Caco-2 (cell line): ENCODE measurements at regions not wholly inside any gene's neighbourhood (a gene's known extent, or its start where the extent isn't known, plus 50 kb on each side); places are given as distances from the start of the nearest gene placed in this dataset.

Experiments
- BruUV-seq: library from RNA; stranded (reverse); fragments of 400-500 nt; replicated peaks from 2 replicates; lab custom pipeline; 2021; lab: Mats Ljungman, UMichigan
- CTCF ChIA-PET: fragments of 300-600 bp; sonication (Branson Sonifier 250); formaldehyde crosslinking; loops from one replicate; lab custom pipeline; 2022; ENCODE audit warnings: antibody characterized with exemption; lab: Charles Lee
- POLR2A ChIA-PET: fragments of 300-600 bp; sonication (Branson Sonifier 250); formaldehyde crosslinking; loops from one replicate; lab custom pipeline; 2022; ENCODE audit warnings: antibody characterized with exemption; lab: Charles Lee
- DNase-seq, 2 experiments: peaks; one replicate each; pipeline versions ENCODE4 v3.0.0 to v3.0.0-alpha.2; 2020 to 2022
- H3K27me3 ChIP-seq: replicated peaks from 2 replicates; pipeline ENCODE4 v1.6.0; 2011; ENCODE audit warnings: low read length; ENCODE audit not compliant: control insufficient read depth, insufficient read depth
- H3K36me3 ChIP-seq: 2 replicates; pipeline ENCODE4 v1.5.1; 2011; ENCODE audit warnings: low read length; ENCODE audit not compliant: control insufficient read depth, insufficient read depth
- H3K4me1 ChIP-seq: fragments of 250-450 bp; sonication (Bioruptor Pico); 2 replicates; pipeline ENCODE4 v1.5.1; 2020; ENCODE audit warnings: mild to moderate bottlenecking
- H3K4me3 ChIP-seq: 2 replicates; pipeline ENCODE4 v1.5.1; 2011; ENCODE audit warnings: low read depth, mild to moderate bottlenecking, control low read depth, low read length
- H3K9me3 ChIP-seq: fragments of 250-450 bp; sonication (Bioruptor Pico); 2 replicates; pipeline ENCODE4 v1.5.1; 2020; ENCODE audit warnings: mild to moderate bottlenecking, moderate library complexity
- H3K27ac Mint-ChIP-seq: one replicate; pipeline ENCODE4 v1.8.0; 2022; ENCODE audit warnings: mixed read lengths; ENCODE audit not compliant: unreplicated experiment
- H3K27me3 Mint-ChIP-seq: one replicate; pipeline ENCODE4 v1.8.0; 2022; ENCODE audit warnings: mixed read lengths; ENCODE audit not compliant: insufficient read depth, unreplicated experiment
- H3K36me3 Mint-ChIP-seq: one replicate; pipeline ENCODE4 v1.8.0; 2022; ENCODE audit warnings: mild to moderate bottlenecking, mixed read lengths; ENCODE audit not compliant: insufficient read depth, unreplicated experiment
- H3K4me1 Mint-ChIP-seq: one replicate; pipeline ENCODE4 v1.8.0; 2022; ENCODE audit warnings: low read depth, mixed read lengths; ENCODE audit not compliant: unreplicated experiment
- H3K4me3 Mint-ChIP-seq: one replicate; pipeline ENCODE4 v1.8.0; 2022; ENCODE audit warnings: mild to moderate bottlenecking, moderate library complexity, mixed read lengths; ENCODE audit not compliant: unreplicated experiment
- H3K9me3 Mint-ChIP-seq: one replicate; pipeline ENCODE4 v1.8.0; 2022; ENCODE audit warnings: mixed read lengths; ENCODE audit not compliant: unreplicated experiment
- intact Hi-C: fragments of 100-400 bp; cut with micrococcal nuclease; formaldehyde crosslinking; loops from one replicate; pipeline ENCODE4 v1.10.0; 2022; ENCODE audit not compliant: unreplicated experiment
- TF ChIP-seq, protein P1 (sequence below), 2 experiments: fragments of 200-600 bp in 1 of 2; IDR thresholded peaks; 1 replicate in 1 of 2; 2 replicates in 1 of 2; pipeline versions ENCODE4 v1.5.1 to v1.8.0; 2011 to 2022; ENCODE audit warnings: antibody characterized with exemption in 1 of 2, control low read depth in 1 of 2, inconsistent platforms in 1 of 2, low read depth in 1 of 2, low read length in 1 of 2, mild to moderate bottlenecking in 1 of 2, moderate library complexity in 1 of 2; ENCODE audit not compliant: insufficient read depth in 1 of 2, severe bottlenecking in 1 of 2, unreplicated experiment in 1 of 2

DNA sequence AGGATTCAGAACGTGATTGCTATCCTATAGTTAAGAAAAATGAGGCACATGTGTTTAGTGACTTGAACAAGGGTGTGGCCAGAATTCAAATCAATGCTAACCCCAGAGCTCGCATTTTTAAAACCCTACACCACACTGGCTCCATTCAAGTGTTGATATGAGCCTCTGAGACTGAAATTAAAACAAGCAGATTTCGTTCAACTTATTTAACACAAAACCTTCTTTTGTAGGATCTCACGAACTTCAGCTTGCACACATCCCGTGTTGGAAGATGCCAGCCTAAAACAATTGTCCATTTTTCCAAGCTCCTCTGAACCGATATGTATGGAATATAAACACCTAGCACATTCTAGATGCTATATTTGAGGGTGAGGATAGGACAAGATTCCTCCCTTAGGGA lies 231.0 kb upstream of the IRX5 start:
- Mint-ChIP-seq H3K36me3 (no peaks in the 10 kb centered on the region), H3K9me3 (no peaks in the 10 kb centered on the region), H3K27ac (no peak overlapping the region), H3K4me3 (no peak overlapping the region), H3K4me1 (no peaks in the 10 kb centered on the region), H3K27me3 (no peaks in the 10 kb centered on the region)
- no peaks in the 10 kb centered on the region for H3K9me3 ChIP-seq
- H3K4me1 ChIP-seq = no peaks in the 10 kb centered on the region
- H3K27me3 ChIP-seq = no peaks in the 10 kb centered on the region
- TF ChIP-seq, protein P1, sequence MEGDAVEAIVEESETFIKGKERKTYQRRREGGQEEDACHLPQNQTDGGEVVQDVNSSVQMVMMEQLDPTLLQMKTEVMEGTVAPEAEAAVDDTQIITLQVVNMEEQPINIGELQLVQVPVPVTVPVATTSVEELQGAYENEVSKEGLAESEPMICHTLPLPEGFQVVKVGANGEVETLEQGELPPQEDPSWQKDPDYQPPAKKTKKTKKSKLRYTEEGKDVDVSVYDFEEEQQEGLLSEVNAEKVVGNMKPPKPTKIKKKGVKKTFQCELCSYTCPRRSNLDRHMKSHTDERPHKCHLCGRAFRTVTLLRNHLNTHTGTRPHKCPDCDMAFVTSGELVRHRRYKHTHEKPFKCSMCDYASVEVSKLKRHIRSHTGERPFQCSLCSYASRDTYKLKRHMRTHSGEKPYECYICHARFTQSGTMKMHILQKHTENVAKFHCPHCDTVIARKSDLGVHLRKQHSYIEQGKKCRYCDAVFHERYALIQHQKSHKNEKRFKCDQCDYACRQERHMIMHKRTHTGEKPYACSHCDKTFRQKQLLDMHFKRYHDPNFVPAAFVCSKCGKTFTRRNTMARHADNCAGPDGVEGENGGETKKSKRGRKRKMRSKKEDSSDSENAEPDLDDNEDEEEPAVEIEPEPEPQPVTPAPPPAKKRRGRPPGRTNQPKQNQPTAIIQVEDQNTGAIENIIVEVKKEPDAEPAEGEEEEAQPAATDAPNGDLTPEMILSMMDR (IDR thresholded peaks at IDR 0.05; ENCODE audit: insufficient read depth in 1 of 2, low read depth in 1 of 2, low read length in 1 of 2, severe bottlenecking in 1 of 2, unreplicated experiment in 1 of 2) = no peak
- H3K36me3 ChIP-seq = no peaks in the 10 kb centered on the region
- H3K4me3 ChIP-seq = no peak overlapping the region
- intact Hi-C loops = loop anchor here (5.0 kb wide), 1 partner anchor 867 kb away; no protein-coding TSS in a partner anchor
- DNase-seq = no peak
- POLR2A ChIA-PET = no interaction called here
- no TSS peak for BruUV-seq
- CTCF ChIA-PET = no interaction called here

DNA sequence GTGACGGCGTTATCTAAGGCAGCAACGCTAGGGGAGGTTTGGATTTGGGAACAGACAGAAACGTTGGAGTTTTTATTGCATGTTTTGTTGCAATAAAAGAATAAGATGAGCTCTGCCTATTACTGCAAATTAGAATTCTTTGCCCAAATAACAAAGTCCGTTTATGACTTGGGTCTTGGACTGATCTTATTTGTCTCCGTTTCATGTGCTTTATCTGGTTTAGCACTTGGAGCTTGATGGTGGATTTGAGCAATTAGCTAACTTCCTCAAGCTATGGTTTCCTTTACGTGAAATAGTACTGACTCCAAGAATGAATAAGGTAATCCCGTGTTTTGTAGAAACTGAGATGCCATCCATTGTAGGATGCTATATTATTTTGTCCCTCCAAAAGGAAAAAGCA lies 233.0 kb upstream of the IRX5 start:
- ChIA-PET POLR2A (no interaction called here), CTCF (no interaction called here)
- H3K27me3 ChIP-seq = no peaks in the 10 kb centered on the region
- no peaks in the 10 kb centered on the region for H3K9me3 ChIP-seq
- H3K9me3 Mint-ChIP-seq = no peaks in the 10 kb centered on the region
- no peaks in the 10 kb centered on the region for H3K4me1 ChIP-seq
- H3K4me3 Mint-ChIP-seq = no peak overlapping the region
- H3K36me3 Mint-ChIP-seq = no peaks in the 10 kb centered on the region
- no peaks in the 10 kb centered on the region for H3K27me3 Mint-ChIP-seq
- no peak for DNase-seq
- TF ChIP-seq, protein P1 (IDR thresholded peaks at IDR 0.05; ENCODE audit: insufficient read depth in 1 of 2, low read depth in 1 of 2, low read length in 1 of 2, severe bottlenecking in 1 of 2, unreplicated experiment in 1 of 2) = no peak
- no peak overlapping the region for H3K27ac Mint-ChIP-seq
- no peaks in the 10 kb centered on the region for H3K36me3 ChIP-seq
- no TSS peak for BruUV-seq
- no peaks in the 10 kb centered on the region for H3K4me1 Mint-ChIP-seq
- intact Hi-C loops = no loop called here
- no peak overlapping the region for H3K4me3 ChIP-seq

DNA sequence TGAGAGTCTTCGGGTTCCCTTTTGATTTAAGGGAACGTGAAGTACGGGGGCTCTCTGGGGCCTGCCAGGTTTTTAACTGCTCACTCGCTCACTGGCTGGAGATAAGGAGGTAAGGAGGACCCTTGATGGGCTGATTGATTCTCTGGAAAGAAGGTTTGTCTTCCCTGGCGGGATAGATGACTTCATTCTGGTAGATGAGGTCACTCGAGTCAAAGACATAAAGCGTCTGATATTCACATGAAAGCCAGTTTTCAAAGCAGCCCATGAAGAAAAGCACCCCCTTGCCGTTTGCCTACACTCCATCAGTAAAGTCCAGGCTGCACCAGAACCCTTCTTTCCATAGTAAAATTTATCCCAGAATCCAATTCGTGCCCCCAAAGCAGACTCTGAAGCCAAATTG lies 233.7 kb upstream of the IRX5 start:
- no peaks in the 10 kb centered on the region for H3K27me3 ChIP-seq
- CTCF ChIA-PET = no interaction called here

More for the DNA sequence above, 233.7 kb upstream of the IRX5 start:
- H3K9me3 Mint-ChIP-seq = no peaks in the 10 kb centered on the region
- H3K4me3 Mint-ChIP-seq = no peak overlapping the region
- Histone ChIP-seq H3K4me3 (no peak overlapping the region), H3K9me3 (no peaks in the 10 kb centered on the region), H3K4me1 (no peaks in the 10 kb centered on the region), H3K36me3 (no peaks in the 10 kb centered on the region)
- H3K4me1 Mint-ChIP-seq = no peaks in the 10 kb centered on the region
- TF ChIP-seq, protein P1 (IDR thresholded peaks at IDR 0.05; ENCODE audit: insufficient read depth in 1 of 2, low read depth in 1 of 2, low read length in 1 of 2, severe bottlenecking in 1 of 2, unreplicated experiment in 1 of 2) = no peak
- POLR2A ChIA-PET = no interaction called here
- no peak overlapping the region for H3K27ac Mint-ChIP-seq
- BruUV-seq = no TSS peak
- no peak for DNase-seq
- H3K27me3 Mint-ChIP-seq = no peaks in the 10 kb centered on the region
- H3K36me3 Mint-ChIP-seq = no peaks in the 10 kb centered on the region
- intact Hi-C loops = no loop called here
